HFF-Myc (cell line): ENCODE measurements at regions not wholly inside any gene's neighbourhood (a gene's known extent, or its start where the extent isn't known, plus 50 kb on each side); places are given as distances from the start of the nearest gene placed in this dataset.

Experiments
- DNase-seq: peaks from one replicate; pipeline ENCODE4 v3.0.0-alpha.2; 2011; ENCODE audit warnings: low read depth; ENCODE audit errors: extremely low read depth
- H3K4me3 ChIP-seq: replicated peaks from 2 replicates; pipeline ENCODE4 v1.5.1; 2011; ENCODE audit warnings: low read depth, mild to moderate bottlenecking, control low read depth, low read length
- TF ChIP-seq, protein P1 (sequence below): IDR thresholded peaks from 2 replicates; pipeline ENCODE4 v1.5.1; 2012; ENCODE audit warnings: mild to moderate bottlenecking, low read depth, low read length, control low read depth; ENCODE audit errors: missing control alignments

DNA sequence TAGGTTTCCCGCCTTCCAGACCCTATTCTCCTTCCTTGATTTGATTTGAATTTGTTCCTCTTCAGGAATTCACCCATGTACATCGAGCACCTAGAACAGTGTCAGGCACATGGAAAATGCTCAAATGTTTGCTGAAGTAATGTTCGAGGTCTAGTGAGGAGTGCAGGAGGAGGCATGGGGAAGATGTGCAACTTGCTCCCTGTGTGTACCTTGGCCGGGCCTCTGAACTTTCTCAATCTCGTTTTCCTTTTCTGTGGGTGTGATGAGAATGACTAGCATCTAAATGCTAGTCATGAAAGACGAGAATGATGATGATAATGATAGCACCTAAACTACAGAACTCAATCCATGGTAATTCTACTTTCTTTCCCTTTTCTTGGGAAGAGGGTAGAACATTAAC lies 279.1 kb upstream of the PLET1 start:
- no peak overlapping the region for H3K4me3 ChIP-seq
- TF ChIP-seq, protein P1, sequence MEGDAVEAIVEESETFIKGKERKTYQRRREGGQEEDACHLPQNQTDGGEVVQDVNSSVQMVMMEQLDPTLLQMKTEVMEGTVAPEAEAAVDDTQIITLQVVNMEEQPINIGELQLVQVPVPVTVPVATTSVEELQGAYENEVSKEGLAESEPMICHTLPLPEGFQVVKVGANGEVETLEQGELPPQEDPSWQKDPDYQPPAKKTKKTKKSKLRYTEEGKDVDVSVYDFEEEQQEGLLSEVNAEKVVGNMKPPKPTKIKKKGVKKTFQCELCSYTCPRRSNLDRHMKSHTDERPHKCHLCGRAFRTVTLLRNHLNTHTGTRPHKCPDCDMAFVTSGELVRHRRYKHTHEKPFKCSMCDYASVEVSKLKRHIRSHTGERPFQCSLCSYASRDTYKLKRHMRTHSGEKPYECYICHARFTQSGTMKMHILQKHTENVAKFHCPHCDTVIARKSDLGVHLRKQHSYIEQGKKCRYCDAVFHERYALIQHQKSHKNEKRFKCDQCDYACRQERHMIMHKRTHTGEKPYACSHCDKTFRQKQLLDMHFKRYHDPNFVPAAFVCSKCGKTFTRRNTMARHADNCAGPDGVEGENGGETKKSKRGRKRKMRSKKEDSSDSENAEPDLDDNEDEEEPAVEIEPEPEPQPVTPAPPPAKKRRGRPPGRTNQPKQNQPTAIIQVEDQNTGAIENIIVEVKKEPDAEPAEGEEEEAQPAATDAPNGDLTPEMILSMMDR: no peak
- no peak for DNase-seq

DNA sequence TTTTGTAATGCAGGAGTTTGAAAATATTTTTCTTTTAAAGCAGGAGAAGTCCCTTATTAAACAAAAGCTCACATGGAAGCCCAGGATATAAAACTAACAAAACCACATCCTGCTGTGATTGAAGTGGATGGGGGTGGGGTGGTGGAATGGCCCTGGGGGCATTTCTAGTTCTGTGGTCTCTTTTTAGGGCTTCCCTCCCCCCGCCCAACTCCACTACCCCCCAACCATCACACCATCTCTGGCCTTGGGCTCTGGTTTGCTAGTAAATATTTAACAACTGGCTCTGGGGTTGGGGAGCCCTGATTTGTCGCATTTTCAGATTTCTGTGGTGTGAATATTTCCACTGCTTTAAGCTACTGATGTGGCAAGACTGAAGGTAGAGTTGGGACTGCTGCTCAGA lies 279.6 kb upstream of the PLET1 start:
- DNase-seq: no peak

DNA sequence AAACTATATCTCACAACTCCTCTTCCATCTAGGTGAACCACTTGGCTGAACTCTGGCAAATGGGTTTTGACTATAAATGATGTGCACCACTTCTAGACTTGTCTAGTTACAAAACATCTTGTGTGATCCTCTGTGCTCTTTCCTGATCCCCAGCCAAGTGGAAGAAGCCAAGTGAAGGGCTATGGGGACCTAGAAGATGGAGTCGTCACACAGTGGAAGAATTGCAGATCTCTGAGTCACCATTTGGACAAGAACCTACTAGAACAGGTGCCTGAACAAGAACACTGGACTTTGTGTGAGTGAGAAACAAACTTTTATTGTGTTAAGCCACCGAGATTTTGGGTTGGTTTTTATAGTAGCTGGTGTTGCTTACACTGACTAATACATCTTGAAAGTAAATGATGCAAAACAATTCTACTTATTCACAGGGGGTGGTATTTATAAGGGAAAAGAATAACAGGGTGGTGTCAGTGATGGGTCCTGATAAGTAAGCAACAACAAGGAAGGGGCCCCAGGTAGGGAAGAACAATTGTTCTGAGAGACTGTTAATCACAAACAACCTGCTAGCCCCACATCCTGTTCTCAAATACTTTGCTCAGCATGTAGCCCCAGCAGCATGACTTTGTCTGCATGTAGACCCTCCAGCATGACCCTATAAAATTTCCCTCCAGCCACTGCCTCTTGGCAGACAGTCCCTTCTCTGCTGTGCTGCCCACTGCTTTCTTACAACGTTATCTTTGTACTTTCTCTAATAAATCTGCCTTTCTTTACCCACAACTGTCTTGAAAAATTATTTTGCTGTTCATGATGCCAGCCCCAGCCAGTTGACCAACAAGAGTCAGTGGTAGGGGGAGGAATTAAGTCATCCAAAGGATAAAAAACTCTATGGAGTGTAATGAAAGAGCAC lies 280.7 kb upstream of the PLET1 start:
- TF ChIP-seq, protein P1: no peak
- no peak overlapping the region for H3K4me3 ChIP-seq
- no peak for DNase-seq

More for the DNA sequence above, 279.6 kb upstream of the PLET1 start:
- TF ChIP-seq, protein P1: no peak
- H3K4me3 ChIP-seq: no peak overlapping the region

DNA sequence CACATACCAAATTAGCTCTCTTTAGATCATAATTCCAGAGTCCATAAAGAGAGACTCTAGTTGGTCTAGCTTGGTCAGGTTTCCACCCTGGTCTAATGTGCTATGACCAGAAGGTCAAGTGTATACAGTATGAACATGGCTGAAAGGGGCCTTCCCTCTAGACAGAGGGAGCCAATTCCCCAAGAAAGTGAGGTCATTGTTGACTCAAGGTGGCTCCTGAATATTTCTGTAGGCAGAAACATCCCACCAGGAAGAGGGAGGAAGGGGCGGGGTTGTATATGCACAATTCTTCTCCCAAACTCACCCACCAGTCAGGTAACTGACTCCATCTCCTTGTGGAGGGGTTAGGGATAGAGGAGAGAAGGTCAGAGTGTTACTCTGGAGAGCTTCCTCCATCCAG lies 281.8 kb upstream of the PLET1 start:
- TF ChIP-seq, protein P1: no peak
- DNase-seq: no peak
- H3K4me3 ChIP-seq: no peak overlapping the region

DNA sequence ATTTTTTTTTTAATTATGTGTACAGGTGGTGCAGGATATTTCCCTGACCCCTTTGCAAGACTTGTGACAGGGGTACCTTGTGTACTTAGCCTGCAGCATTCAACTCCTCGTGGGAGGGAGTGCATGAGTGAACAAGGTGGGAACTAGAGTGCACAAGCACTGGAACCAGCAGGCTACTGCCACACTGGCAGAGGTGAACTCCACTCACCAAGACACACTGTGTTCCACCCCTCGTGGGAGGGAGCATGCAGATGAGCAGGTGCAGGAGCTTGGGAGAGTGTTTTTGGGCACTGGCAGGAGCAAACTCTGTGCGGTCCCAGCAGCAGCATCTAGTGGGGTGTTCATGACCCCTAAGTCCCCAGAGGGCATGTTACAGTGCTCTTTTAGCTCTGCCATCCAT lies 282.7 kb upstream of the PLET1 start:
- DNase-seq: no peak
- TF ChIP-seq, protein P1: no peak
- no peak overlapping the region for H3K4me3 ChIP-seq

DNA sequence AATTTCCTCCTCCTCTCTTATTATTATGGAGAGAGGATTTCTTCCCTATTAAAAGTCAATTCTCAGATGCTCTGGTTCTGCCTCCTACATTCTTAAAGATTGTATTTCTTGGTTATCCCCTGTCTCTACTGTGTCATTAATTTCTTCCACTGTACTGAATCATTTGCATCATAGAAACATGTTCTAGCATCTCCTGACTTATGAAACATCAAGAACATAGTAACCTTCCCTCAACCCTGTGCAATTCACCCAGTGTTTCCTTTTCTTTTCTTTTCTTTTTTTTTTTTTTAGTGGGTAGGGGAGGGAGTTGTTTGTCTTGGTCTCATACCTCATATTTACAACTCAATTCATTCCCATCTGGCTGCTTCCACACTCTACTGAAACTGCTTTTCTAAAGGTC lies 288.0 kb upstream of the PLET1 start:
- TF ChIP-seq, protein P1: no peak
- H3K4me3 ChIP-seq: no peak overlapping the region
- DNase-seq: no peak
